IPS-11a (cell line): ENCODE measurements at regions not wholly inside any gene's neighbourhood (a gene's known extent, or its start where the extent isn't known, plus 50 kb on each side); places are given as distances from the start of the nearest gene placed in this dataset.
"Not testable (repeated sequence)": the region's sequence is repeated elsewhere in the genome, so short reads cannot be mapped to it uniquely, and the experiment has no call there.

Source experiments
- H3K4me3 ChIP-seq: one replicate; pipeline ENCODE4 v1.5.1; 2013; ENCODE audit warnings: low read depth, low read length, control low read depth

GRCh38 chr6:158886346-158886977, 67.3 kb upstream of the EZR start:
- H3K4me3 ChIP-seq: not testable (repeated sequence)

GRCh38 chr6:158881884-158882283, 62.7 kb upstream of the EZR start:
- not testable (repeated sequence) for H3K4me3 ChIP-seq

- not testable (repeated sequence) for H3K4me3 ChIP-seq
Observed at GRCh38 chr6:158881276-158881675, 62.1 kb upstream of the EZR start.

GRCh38 chr6:158879180-158879579, 60.0 kb upstream of the EZR start:
- no peak overlapping the region for H3K4me3 ChIP-seq

- H3K4me3 ChIP-seq: no peak overlapping the region
Observed at GRCh38 chr6:158877716-158878115, 58.5 kb upstream of the EZR start.

GRCh38 chr6:158876886-158877285, 57.7 kb upstream of the EZR start:
- H3K4me3 ChIP-seq: no peak overlapping the region

- H3K4me3 ChIP-seq: no peak overlapping the region
Observed at GRCh38 chr6:158870649-158870957, 51.4 kb upstream of the EZR start.

- peak overlapping the region; percentile 2 for H3K4me3 ChIP-seq
Observed at GRCh38 chr6:158869826-158870648, 50.9 kb upstream of the EZR start.

- H3K4me3 ChIP-seq: peak overlapping the region; percentile 29
Observed at GRCh38 chr6:158868890-158869825, 50.0 kb upstream of the EZR start.
